HT-29 (cell line): ENCODE measurements at regions not wholly inside any gene's neighbourhood (a gene's known extent, or its start where the extent isn't known, plus 50 kb on each side); places are given as distances from the start of the nearest gene placed in this dataset.
"Not testable (repeated sequence)": the region's sequence is repeated elsewhere in the genome, so short reads cannot be mapped to it uniquely, and the experiment has no call there.

Experiments used
- DNase-seq: peaks from one replicate; pipeline ENCODE4 v3.0.0-alpha.2; 2015; ENCODE audit warnings: low spot score

GRCh38 chr6:84876723-84877514 is 112.5 kb upstream of the TBX18 start:
- no peak for DNase-seq

- no peak for DNase-seq
These were observed 108.8 kb upstream of the TBX18 start for GRCh38 chr6:84872996-84873723.

- DNase-seq = no peak
These were observed 107.5 kb upstream of the TBX18 start for GRCh38 chr6:84871925-84872324.

GRCh38 chr6:84870672-84871071 is 106.3 kb upstream of the TBX18 start:
- no peak for DNase-seq

- DNase-seq = no peak
These were observed 103.8 kb upstream of the TBX18 start for GRCh38 chr6:84868149-84868548.

GRCh38 chr6:84867521-84867920 is 103.1 kb upstream of the TBX18 start:
- DNase-seq = no peak

GRCh38 chr6:84866715-84867114 is 102.3 kb upstream of the TBX18 start:
- no peak for DNase-seq

- DNase-seq = not testable (repeated sequence)
These were observed 101.0 kb upstream of the TBX18 start for GRCh38 chr6:84865372-84865771.

GRCh38 chr6:84862843-84863242 is 98.4 kb upstream of the TBX18 start:
- DNase-seq = no peak

- DNase-seq = no peak
These were observed 96.5 kb upstream of the TBX18 start for GRCh38 chr6:84860920-84861319.

- no peak for DNase-seq
These were observed 96.1 kb upstream of the TBX18 start for GRCh38 chr6:84860509-84860908.

- DNase-seq = no peak
These were observed 90.5 kb upstream of the TBX18 start for GRCh38 chr6:84854811-84855400.

GRCh38 chr6:84853901-84854300 is 89.5 kb upstream of the TBX18 start:
- no peak for DNase-seq

GRCh38 chr6:84848960-84849359 is 84.6 kb upstream of the TBX18 start:
- no peak for DNase-seq

- DNase-seq = no peak
These were observed 83.2 kb upstream of the TBX18 start for GRCh38 chr6:84847390-84848160.

GRCh38 chr6:84842525-84843166 is 78.2 kb upstream of the TBX18 start:
- no peak for DNase-seq

GRCh38 chr6:84837068-84837866 is 72.9 kb upstream of the TBX18 start:
- DNase-seq = not testable (repeated sequence)

- no peak for DNase-seq
These were observed 72.0 kb upstream of the TBX18 start for GRCh38 chr6:84836366-84836765.

GRCh38 chr6:84835340-84835739 is 70.9 kb upstream of the TBX18 start:
- DNase-seq = no peak

GRCh38 chr6:84831924-84832323 is 67.5 kb upstream of the TBX18 start:
- not testable (repeated sequence) for DNase-seq

- DNase-seq = no peak
These were observed 61.1 kb upstream of the TBX18 start for GRCh38 chr6:84825461-84825860.
